Nephron progenitor cell (in vitro differentiated cells): ENCODE measurements at regions not wholly inside any gene's neighbourhood (a gene's known extent, or its start where the extent isn't known, plus 50 kb on each side); places are given as distances from the start of the nearest gene placed in this dataset.
"Not testable (repeated sequence)": the region's sequence is repeated elsewhere in the genome, so short reads cannot be mapped to it uniquely, and the experiment has no call there.

Source experiments
- DNase-seq: peaks from one replicate; pipeline ENCODE4 v3.0.0; 2021
- H3K27ac Mint-ChIP-seq: 2 replicates; pipeline ENCODE4 v1.8.0; 2021; ENCODE audit warnings: mild to moderate bottlenecking, moderate library complexity, mixed read lengths
- H3K27me3 Mint-ChIP-seq: 2 replicates; pipeline ENCODE4 v1.8.0; 2021; ENCODE audit warnings: mild to moderate bottlenecking, low read depth, mixed read lengths; ENCODE audit not compliant: poor library complexity
- H3K36me3 Mint-ChIP-seq: 2 replicates; pipeline ENCODE4 v1.8.0; 2021; ENCODE audit warnings: low read depth, mixed read lengths
- H3K4me1 Mint-ChIP-seq: 2 replicates; pipeline ENCODE4 v1.8.0; 2021; ENCODE audit warnings: mixed read lengths
- H3K4me3 Mint-ChIP-seq: 2 replicates; pipeline ENCODE4 v1.8.0; 2021; ENCODE audit warnings: mild to moderate bottlenecking, moderate library complexity, mixed read lengths
- H3K9me3 Mint-ChIP-seq: 2 replicates; pipeline ENCODE4 v1.8.0; 2021; ENCODE audit warnings: mild to moderate bottlenecking, moderate library complexity, mixed read lengths
- CTCF ChIP-seq: fragments of 200-600 bp; sonication (generic); IDR thresholded peaks from 2 replicates; pipeline ENCODE4 v1.5.0; 2021; ENCODE audit warnings: antibody characterized with exemption

GRCh38 chr2:4973973-4974372, 718.2 kb upstream of the SOX11 start:
- peaks cover 3% of the 10 kb centered on the region for H3K4me1 Mint-ChIP-seq
- H3K9me3 Mint-ChIP-seq: no peaks in the 10 kb centered on the region
- H3K27ac Mint-ChIP-seq: no peak overlapping the region
- no peak overlapping the region for H3K4me3 Mint-ChIP-seq
- no peaks in the 10 kb centered on the region for H3K27me3 Mint-ChIP-seq
- no peaks in the 10 kb centered on the region for H3K36me3 Mint-ChIP-seq
- DNase-seq: no peak
- no peak for TF ChIP-seq CTCF

- DNase-seq: no peak
- no peak for TF ChIP-seq CTCF
Measured at GRCh38 chr2:4976407-4976806, 715.8 kb upstream of the SOX11 start.

GRCh38 chr2:4979111-4979510, 713.1 kb upstream of the SOX11 start:
- Mint-ChIP-seq H3K4me1 (peaks cover 10% of the 10 kb centered on the region), H3K27ac (no peak overlapping the region), H3K9me3 (no peaks in the 10 kb centered on the region), H3K27me3 (no peaks in the 10 kb centered on the region), H3K36me3 (no peaks in the 10 kb centered on the region), H3K4me3 (no peak overlapping the region)
- no peak for TF ChIP-seq CTCF
- no peak for DNase-seq

More at GRCh38 chr2:4976407-4976806, 715.8 kb upstream of the SOX11 start:
- Mint-ChIP-seq H3K9me3 (no peaks in the 10 kb centered on the region), H3K27ac (no peak overlapping the region), H3K4me3 (no peak overlapping the region), H3K27me3 (no peaks in the 10 kb centered on the region), H3K4me1 (peaks cover 10% of the 10 kb centered on the region), H3K36me3 (no peaks in the 10 kb centered on the region)

GRCh38 chr2:4980995-4981394, 711.2 kb upstream of the SOX11 start:
- no peaks in the 10 kb centered on the region for H3K36me3 Mint-ChIP-seq
- H3K27ac Mint-ChIP-seq: no peak overlapping the region
- H3K4me1 Mint-ChIP-seq: peaks cover 10% of the 10 kb centered on the region
- TF ChIP-seq CTCF: no peak
- H3K4me3 Mint-ChIP-seq: no peak overlapping the region
- no peaks in the 10 kb centered on the region for H3K27me3 Mint-ChIP-seq
- no peak for DNase-seq
- H3K9me3 Mint-ChIP-seq: no peaks in the 10 kb centered on the region

GRCh38 chr2:4981802-4982409, 710.3 kb upstream of the SOX11 start:
- H3K4me1 Mint-ChIP-seq: peaks cover 10% of the 10 kb centered on the region
- no peaks in the 10 kb centered on the region for H3K36me3 Mint-ChIP-seq
- H3K9me3 Mint-ChIP-seq: no peaks in the 10 kb centered on the region
- DNase-seq: no peak
- no peaks in the 10 kb centered on the region for H3K27me3 Mint-ChIP-seq
- H3K4me3 Mint-ChIP-seq: no peak overlapping the region
- H3K27ac Mint-ChIP-seq: no peak overlapping the region
- no peak for TF ChIP-seq CTCF

GRCh38 chr2:4988444-4988843, 703.7 kb upstream of the SOX11 start:
- H3K27me3 Mint-ChIP-seq, H3K4me1 Mint-ChIP-seq, DNase-seq, H3K27ac Mint-ChIP-seq, H3K36me3 Mint-ChIP-seq, H3K9me3 Mint-ChIP-seq, H3K4me3 Mint-ChIP-seq: not testable (repeated sequence)
